ENCODE measurements at regions not wholly inside any gene's neighbourhood (a gene's known extent, or its start where the extent isn't known, plus 50 kb on each side); places are given as distances from the start of the nearest gene placed in this dataset.
"Not testable (repeated sequence)": the region's sequence is repeated elsewhere in the genome, so short reads cannot be mapped to it uniquely, and the experiment has no call there.

GRCh38 chr6:145544514-145544913 lies 190.8 kb downstream of the EPM2A start:
- DNase-seq = no peak

DNA sequence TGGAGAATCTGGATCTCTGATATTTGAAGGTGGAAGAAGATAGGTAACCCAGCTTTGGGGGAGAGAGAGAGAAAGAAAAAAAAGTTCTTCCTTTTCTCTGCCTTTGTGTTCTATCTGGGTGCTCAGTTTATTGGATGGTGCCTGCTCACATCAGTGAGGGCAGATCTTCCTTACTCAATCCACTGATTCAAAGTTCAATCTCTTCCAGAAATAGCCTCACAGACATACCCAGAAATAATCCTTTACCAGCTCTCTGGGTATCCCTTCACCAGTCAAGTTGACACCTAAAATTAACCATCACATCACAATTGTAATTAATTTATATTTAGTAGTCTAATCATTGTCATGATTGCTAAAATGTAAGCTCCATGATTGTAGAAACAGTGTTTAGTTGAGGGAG lies 189.1 kb downstream of the EPM2A start:
- DNase-seq = no peak

DNA sequence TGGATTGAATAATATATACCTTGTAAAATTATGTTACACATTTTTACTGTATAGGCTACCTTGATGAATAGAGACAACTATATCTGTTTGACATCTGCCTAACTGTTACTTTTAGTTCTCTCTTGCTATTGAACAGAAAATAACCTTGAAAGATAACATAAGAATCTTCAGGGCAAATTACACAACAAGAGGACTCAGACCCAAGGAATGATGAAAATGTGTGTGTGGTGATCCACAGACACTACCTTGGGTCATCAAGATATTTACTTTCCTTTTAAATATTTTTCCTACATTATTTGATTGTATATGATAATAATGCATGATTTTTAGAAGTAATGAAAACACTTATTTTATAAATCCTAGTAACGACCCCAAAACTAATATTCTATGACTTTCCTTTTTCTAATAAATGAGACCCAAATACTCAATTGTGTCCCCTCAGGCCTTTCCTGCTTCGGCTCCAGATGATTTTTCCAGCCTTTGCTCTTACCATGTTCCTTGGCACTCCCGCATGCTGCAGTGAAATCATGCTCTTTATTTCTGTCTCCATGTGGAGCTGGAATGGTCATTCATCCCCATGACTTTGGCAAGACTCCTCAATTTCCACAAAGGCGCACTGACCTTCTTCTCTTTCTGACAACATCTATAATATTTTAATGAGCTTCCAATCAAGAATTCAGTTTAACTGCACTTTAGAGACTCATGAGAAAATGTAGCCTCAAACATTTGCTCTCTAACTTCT lies 187.6 kb downstream of the EPM2A start:
- no peak for DNase-seq

DNA sequence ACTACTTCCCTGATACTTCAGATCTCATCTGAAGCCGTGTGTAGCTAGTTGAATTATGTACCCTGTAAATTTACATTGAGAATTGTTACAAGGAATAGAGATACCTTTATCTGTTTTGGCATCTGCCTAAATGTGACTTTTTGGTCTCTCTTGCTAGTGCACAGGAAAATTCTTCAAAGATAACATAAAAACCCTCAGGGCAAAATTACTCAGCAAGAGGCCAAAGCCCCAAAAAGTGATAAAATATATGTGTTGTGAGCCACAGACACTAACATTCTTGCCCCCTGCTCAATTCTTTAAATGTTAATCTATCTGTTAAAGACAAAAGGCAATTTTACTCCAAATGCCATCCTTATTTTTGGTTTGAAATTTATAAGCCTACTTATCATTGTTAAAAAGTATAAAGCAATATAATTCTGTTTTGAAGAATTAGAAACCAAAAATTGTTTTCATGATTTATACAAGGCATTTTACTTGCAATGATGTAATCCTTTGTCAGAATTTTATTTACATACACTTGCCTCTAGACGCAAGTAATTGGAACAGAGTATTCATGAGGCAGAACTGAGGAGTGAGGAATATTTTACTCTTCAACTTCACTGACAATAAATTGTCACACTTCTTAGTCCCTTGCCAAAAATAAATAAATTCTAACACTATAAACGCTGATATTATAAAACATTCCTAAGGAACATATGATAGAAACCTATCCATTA lies 186.2 kb downstream of the EPM2A start:
- no peak for DNase-seq

GRCh38 chr6:145551164-145551563 lies 184.2 kb downstream of the EPM2A start:
- DNase-seq = no peak

- DNase-seq = no peak
These were observed 180.2 kb downstream of the EPM2A start for GRCh38 chr6:145555084-145555483.

GRCh38 chr6:145557474-145557873 lies 177.8 kb downstream of the EPM2A start:
- DNase-seq = no peak

GRCh38 chr6:145559836-145560235 lies 175.5 kb downstream of the EPM2A start:
- DNase-seq = no peak

- DNase-seq = no peak
These were observed 173.9 kb downstream of the EPM2A start for GRCh38 chr6:145561095-145562072.

DNA sequence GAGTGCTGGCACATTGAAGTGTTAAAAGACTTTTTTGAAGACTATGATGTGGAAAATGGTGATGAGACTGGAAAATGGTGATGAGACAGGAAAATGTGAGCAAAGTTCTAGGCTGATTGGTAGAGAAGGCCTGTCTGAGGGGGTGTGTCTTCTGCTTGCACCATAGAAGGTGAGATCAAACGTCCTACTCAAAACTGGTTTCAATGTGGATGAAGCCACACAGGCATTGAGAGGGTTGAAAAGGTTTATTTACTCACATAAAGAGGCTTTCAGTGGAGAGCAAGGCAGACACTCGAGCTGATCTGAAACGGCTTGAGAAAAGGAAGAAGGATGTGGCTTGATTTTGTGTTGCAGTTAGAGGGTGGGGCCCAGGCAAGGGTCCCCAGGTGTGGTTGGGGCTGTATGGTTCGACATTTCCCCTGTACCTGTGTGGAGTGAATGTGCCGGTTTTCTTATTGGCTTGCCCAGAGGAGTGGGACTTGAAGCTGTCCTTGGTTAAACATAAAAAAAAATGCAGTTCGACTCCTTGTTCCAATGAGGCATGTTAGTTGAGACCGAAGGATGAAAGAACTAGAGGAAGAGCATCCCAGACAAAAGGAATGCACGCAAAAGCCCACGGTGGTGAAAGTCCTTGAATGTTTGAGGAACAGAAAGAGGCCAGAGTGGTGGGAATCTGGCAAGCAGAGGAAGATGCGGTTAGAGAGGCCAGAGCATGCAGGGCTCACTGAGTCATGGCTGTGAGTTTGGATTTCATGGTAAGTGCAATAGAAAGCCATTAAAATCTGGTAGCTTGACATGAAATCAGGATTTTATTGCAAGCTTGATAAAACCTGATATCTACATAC lies 172.3 kb downstream of the EPM2A start:
- DNase-seq = no peak

- DNase-seq = no peak
These were observed 170.8 kb downstream of the EPM2A start for GRCh38 chr6:145564553-145564952.

DNA sequence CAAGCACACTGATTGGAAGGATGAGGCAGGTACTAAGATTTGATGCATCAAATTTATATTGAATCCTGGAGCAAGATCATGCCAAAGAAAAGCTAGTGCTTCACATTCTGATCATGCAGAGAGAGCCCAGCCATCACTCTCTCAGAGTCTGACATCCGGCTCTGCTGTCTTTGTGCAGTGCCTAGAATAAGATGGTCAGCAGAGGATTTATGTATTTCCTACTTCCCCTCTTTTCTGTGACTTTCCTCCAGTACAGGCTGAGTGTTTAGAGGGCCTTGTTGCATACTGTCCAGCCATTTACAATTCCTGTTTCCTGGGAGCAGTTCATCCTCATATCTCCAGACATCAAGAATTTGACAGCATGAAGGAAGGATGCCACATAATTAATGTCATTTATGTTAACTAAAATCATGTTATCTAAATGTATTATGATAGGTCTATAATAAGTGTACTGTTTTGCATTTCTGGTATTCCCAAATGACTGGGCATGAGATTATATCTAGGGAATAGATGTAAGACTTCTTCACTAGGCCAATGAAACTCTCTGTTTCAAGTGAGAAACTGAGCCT lies 167.6 kb downstream of the EPM2A start:
- DNase-seq = no peak

DNA sequence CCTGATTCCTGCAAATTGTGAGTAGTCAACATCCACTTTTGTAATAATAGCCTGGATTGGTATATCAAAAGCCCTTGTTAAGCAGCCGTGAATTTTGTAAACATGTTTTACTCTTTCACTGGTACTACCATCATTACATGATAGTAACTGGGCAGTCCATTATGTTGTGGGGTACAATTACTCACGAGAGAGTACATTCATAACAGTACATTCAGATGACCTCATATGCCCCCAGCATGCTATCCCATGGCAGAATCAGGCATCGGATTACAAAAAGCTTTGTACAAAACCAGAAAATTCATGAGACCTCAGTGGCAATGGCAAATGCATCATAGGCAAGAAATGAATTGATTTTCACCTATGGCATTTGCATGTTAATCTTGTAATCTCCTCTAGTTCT lies 166.2 kb downstream of the EPM2A start:
- no peak for DNase-seq

- not testable (repeated sequence) for DNase-seq
These were observed 165.0 kb downstream of the EPM2A start for GRCh38 chr6:145570336-145570735.

DNA sequence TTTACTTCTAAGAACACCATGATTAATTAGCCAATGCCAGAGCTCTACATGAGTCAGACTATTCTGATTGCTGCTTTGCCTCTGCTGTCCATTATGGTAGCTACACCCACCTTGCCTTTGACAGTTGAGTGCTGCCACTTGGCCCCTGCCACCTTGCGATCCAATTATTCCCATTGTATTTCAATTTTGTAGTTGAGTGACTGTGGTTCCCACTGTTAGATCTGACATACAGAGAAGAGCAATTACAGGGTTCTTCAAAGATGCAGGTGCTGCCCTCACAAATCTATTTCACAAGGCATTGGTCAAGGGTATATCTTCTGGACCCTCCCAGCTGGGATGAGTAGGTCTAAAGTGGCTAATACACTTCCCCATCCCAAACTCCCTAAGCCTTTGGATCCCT lies 161.1 kb downstream of the EPM2A start:
- not testable (repeated sequence) for DNase-seq
